GM12891 (cell line): ENCODE measurements at regions not wholly inside any gene's neighbourhood (a gene's known extent, or its start where the extent isn't known, plus 50 kb on each side); places are given as distances from the start of the nearest gene placed in this dataset.

Experiments
- PAX5 ChIP-seq: IDR thresholded peaks from 2 replicates; pipeline ENCODE4 v1.6.1; 2011; ENCODE audit warnings: low read length, moderate library complexity, mild to moderate bottlenecking; ENCODE audit not compliant: insufficient read depth, severe bottlenecking
- POLR2A ChIP-seq: IDR thresholded peaks from 2 replicates; pipeline ENCODE4 v1.6.1; 2011; ENCODE audit warnings: low read depth, low read length, control low read depth
- POLR2AphosphoS5 ChIP-seq: IDR thresholded peaks from 2 replicates; pipeline ENCODE4 v1.6.1; 2011; ENCODE audit warnings: low read depth, low read length, control low read depth
- POU2F2 ChIP-seq: IDR thresholded peaks from 2 replicates; pipeline ENCODE4 v1.6.1; 2011; ENCODE audit warnings: low read depth, mild to moderate bottlenecking, control low read depth, low read length, moderate library complexity
- TAF1 ChIP-seq: IDR thresholded peaks from 2 replicates; pipeline ENCODE4 v1.6.1; 2011; ENCODE audit warnings: low read depth, low read length, control low read depth

DNA sequence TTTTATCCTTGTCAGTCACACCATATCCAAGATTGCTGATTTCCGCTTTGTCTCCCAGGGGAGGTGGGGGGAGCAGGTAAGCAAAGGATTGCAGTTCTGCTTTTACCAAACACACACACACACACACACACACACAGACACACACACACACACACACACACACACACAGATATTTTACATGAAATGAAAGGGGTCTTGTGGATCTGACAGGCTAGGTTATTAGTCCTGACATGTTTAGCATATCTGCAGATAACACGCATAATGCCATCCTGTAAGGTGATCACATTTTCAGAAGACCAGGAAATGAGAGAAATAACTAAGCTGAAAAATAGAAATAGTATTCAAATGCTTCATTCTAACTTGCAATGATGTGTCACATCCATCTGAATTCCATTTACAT lies 1113.3 kb downstream of the CDH8 start:
- no peak for TF ChIP-seq TAF1
- no peak for TF ChIP-seq POU2F2
- TF ChIP-seq POLR2AphosphoS5, result no peak
- no peak for TF ChIP-seq POLR2A
- TF ChIP-seq PAX5, result no peak
